GM21367 (cell line): ENCODE measurements at regions not wholly inside any gene's neighbourhood (a gene's known extent, or its start where the extent isn't known, plus 50 kb on each side); places are given as distances from the start of the nearest gene placed in this dataset.
A peak's percentile ranks its signal among the peaks of the same experiment; 100 is the strongest.
"Not testable (repeated sequence)": the region's sequence is repeated elsewhere in the genome, so short reads cannot be mapped to it uniquely, and the experiment has no call there.

Experiments used
- ATAC-seq: cut with Tn5 transposase; IDR thresholded peaks from one replicate; pipeline ENCODE4 v1.9.1; 2021; ENCODE audit not compliant: unreplicated experiment

DNA sequence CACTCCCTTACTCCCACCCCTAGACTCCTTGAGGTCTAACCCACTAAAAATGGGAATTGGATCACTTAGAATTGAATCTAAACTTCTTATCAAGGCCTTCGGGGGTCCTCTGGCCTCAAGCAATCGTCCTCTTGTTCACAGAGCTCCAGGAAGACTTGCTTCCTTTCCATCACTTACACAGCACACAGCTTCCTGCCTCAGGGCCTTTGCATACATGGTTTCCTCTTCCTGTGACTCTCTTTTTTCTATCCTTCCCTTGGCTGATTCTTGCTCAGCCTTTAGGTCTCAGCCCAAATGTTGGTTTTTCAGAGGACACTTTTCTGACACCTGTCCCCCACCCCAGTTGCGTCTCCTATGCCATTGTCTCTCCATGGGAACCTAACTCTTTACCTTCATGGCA is 50.0 kb upstream of the ALDH1B1 start:
- ATAC-seq, result no peak

- no peak for ATAC-seq
Observed at GRCh38 chr9:38342096-38342495, 50.4 kb upstream of the ALDH1B1 start.

DNA sequence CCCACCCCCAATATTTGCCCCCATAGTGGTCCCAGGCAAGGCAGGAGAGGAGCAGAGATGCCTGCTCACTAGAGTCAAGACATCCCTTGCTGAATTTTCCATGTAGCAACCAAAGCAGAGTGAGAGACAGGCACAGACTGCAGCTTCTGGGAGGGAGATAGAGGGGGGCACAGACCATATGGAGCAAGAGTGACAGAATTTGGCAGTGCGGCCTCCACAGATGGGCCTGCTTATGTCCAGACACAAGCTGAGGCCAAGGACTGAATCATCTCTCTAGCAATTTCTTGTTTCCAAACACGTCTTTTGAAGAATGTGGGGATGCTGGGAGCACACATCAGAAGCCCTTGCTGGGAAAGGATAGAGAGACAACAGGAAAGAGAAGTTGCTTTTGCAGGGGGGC is 53.0 kb upstream of the ALDH1B1 start:
- ATAC-seq, result no peak

GRCh38 chr9:38339087-38339486 is 53.4 kb upstream of the ALDH1B1 start:
- no peak for ATAC-seq

DNA sequence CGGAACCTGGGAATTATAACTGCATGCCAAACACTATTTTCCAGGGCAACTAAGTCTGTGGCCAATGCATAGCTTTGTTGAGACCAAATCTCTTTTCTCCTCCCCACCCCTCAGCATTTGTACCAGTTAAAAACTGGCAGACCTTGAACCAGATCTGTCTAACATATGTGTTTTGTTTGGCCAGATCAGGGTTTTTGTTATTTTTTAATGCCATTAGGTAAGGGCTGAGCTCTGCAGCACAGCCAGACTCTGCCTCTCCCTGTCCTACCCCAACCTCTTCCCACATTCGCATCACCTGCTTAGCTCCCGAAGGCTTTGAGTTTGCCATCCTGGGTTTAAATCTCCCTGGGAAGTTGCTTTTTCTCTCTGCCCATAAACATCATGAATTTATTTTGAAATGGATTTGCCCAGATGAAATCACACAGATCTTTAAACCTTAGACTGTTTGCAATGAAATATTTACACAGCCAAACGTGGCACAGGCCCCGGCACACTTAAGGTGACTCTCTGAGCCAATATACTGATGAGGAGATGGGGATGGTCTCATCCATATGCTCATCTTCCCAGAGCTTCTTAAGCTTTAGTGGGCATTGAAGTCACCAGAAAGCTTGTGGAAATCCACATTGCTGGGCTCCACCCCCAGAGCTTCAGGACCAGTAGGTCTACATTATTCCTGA is 54.0 kb upstream of the ALDH1B1 start:
- ATAC-seq, result no peak

GRCh38 chr9:38337706-38338264 is 54.7 kb upstream of the ALDH1B1 start:
- no peak for ATAC-seq

DNA sequence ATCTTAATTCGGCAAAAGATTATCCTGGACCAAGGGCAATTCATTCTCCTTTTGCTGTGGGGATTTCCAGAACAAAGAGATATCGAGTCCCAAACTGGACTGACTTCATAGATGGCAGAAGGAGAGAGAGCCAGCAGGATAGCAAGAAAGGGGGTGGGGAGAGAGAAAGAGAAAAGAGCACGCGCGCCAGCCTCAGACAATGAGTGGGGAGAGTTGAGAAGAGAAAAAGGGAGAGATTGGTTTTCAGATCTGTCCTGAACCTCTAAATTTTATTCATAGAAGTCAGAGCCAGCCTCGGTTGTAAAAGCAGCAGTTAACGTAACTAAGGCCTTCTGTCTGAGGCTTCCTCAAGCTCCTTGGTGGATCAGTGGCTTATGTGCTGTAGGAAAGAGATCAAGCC is 55.3 kb upstream of the ALDH1B1 start:
- no peak for ATAC-seq

- ATAC-seq, result no peak
Observed at GRCh38 chr9:38336341-38336740, 56.2 kb upstream of the ALDH1B1 start.

DNA sequence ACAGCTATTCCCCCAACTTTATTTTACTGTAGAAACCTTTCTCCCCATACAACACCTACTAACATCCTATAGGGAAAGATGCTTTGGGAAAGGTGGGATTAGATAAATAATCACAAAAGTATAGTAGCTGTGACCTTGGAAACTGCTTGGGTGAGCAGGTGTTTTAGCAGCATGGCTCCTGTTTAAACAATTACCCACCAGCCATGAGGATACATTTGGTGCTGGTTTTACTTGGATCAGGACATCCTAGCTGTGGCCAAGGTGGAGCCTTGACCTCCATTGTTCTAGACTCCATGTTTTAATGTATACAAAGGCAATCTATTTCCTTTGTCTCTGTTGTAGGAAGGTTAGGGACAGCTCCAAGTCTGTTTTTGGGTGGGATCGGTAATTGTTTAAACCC is 56.8 kb upstream of the ALDH1B1 start:
- ATAC-seq, result no peak

- ATAC-seq, result no peak
Observed at GRCh38 chr9:38334234-38334633, 58.3 kb upstream of the ALDH1B1 start.

GRCh38 chr9:38333047-38333446 is 59.5 kb upstream of the ALDH1B1 start:
- no peak for ATAC-seq

- no peak for ATAC-seq
Observed at GRCh38 chr9:38332625-38333024, 59.9 kb upstream of the ALDH1B1 start.

- ATAC-seq, result no peak
Observed at GRCh38 chr9:38331141-38331540, 61.4 kb upstream of the ALDH1B1 start.

GRCh38 chr9:38329968-38330367 is 62.5 kb upstream of the ALDH1B1 start:
- ATAC-seq, result no peak

- no peak for ATAC-seq
Observed at GRCh38 chr9:38328765-38329164, 63.7 kb upstream of the ALDH1B1 start.

DNA sequence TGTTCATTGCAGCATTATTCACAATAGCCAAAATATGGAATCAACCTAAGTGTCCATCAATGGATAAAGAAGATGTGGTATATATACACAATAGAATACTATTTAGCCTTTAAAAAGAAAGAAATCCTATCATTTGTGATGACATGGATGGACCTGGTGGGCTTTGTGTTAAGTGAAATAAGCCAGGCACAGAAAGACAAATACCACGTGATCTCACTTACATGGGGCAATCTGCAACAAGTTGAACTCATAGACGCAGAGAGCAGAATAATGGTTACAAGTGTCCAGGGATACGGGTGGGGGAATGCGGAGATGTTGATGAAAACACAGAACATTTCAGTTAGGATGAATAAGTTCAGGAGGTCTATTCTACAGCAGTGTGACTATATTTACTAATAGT is 66.4 kb upstream of the ALDH1B1 start:
- no peak for ATAC-seq

DNA sequence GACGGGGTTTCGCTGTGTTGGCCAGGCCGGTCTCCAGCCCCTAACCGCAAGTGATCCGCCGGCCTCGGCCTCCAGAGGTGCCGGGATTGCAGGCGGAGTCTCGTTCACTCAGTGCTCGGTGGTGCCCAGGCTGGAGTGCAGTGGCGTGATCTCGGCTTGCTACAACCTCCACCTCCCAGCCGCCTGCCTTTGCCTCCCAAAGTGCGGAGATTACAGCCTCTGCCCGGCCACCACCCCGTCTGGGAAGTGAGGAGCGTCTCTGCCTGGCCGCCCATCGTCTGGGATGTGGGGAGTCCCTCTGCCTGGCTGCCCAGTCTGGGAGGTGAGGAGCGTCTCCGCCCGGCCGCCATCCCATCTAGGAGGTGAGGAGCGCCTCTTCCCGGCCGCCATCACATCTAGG is 68.3 kb upstream of the ALDH1B1 start:
- ATAC-seq, result not testable (repeated sequence)

DNA sequence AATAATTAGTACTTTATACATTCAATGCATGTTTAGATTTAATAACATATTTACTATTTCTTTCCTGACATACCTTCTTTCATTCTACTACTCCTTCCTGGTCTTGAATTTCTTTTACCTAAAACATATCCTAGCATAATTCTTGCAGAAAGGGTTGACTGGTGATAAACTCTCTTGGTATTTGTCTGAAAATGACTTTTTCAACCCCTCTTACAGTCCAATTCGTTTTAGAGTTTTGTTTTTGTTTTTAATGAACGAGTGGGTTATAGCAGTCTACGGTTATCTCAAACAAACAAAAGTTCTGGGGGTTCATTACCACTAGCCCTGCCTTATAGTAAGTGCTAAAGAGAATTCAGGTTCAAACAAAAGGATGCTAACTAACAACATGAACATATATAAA is 69.6 kb upstream of the ALDH1B1 start:
- ATAC-seq, result no peak

DNA sequence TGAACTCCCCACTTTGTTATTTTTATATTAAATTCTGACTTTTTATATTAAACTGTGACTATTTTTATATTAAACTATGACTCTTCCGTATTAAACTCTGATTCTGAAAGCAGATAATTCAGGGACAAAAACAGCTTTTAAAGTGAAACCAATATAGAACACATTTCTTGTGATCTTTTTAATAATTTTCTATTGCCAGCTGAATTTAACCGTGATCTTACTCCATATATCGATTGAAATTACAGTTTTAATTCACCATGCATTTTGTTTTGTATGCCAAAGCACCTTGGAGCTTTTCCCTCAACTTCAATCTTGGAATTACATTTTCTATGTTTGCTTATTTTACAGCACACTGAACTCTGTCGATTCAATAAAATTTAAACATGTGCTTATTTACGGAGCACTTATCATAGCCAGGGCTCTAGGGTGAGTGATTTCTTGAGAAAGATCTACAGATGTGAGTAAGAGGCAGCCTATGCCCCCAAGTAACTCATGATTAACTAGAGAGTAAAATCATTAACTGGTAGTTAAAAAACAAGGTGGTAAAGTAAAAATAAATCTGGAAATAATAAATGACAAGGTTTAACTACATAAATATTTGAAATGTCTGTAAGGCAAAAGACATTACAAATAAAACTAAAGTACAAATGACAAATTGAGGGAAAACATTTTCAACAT is 72.9 kb upstream of the ALDH1B1 start:
- no peak for ATAC-seq

DNA sequence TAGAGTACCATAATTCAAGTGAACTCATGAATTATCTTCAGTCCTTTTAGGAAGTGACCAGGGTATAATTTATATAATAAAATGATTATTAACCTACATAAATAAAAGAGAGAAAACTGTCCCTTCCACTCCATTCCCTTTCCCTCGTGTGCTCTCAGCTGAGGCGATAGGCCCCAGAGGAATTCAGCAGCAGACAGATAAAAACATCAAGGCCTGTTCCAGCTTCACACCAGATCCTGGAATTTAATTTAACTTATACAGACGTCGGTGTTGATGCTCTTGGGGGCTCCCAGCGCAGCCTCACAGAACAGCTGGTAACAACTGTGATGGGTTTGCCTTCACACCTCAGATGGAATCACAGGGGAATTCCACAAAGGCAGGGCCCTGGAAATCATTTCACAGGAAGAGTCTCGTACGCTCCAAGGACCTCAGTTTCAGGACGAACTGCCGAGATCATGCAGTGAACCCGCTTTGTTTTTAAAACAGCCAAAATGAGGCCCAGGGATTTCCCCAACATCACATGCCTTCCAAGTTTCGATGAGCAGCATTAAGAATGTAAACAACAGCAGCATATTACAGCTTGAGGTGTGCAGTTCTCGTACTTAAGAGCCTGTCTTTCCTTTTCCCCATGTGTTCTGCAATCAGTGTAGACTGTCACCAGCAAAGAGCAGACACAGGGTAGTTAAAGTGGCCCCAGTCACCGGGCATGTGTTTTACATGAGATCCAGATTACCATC is 73.6 kb upstream of the ALDH1B1 start:
- ATAC-seq, result peak; percentile 71

DNA sequence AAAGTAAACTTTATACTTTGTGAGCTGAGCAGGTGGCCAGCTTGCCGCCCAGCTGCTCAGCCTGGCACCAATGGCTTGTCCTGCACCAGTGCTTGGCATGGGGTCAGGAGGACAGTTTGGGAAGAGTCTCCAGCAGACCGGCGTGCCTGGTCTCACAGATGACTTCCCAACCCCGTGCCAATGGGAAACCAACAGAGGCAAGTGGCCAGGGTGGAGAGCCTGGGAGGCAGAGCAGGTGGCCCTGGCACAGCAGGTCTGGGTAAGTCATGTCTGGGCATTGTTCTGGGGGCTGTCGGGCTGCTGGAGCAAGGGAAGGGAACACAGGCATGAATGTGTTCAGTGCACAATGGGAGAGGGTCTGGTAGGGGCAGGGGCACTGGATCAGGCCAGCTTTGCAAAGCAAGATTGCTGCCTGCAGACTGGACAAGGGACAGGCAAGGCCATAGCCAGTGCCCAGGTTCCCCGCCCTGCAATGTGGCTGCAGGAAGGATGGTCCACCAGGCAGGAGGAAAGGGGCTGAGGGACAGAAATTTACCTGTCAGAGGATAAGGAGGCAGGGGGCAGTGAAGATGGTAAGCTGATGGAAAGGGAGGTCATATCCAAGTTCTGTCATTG is 76.2 kb upstream of the ALDH1B1 start:
- ATAC-seq, result no peak
